Central memory CD8-positive, alpha-beta T cell (primary cell): ENCODE measurements at regions not wholly inside any gene's neighbourhood (a gene's known extent, or its start where the extent isn't known, plus 50 kb on each side); places are given as distances from the start of the nearest gene placed in this dataset.
"Not testable (repeated sequence)": the region's sequence is repeated elsewhere in the genome, so short reads cannot be mapped to it uniquely, and the experiment has no call there.

Source experiments
- ATAC-seq: fragments of 150-1000 bp; cut with Tn5 transposase; replicated peaks from 2 replicates; pipeline ENCODE4 v1.10.0; 2022; ENCODE audit warnings: mild to moderate bottlenecking, moderate FRiP score, moderate number of reproducible peaks; ENCODE audit not compliant: poor library complexity, severe bottlenecking; ENCODE audit errors: extremely low read depth
- DNase-seq, 2 donors: peaks; one replicate each; pipeline ENCODE4 v3.0.0; 2021; ENCODE audit warnings: low spot score in 2 of 2
- H3K27ac Mint-ChIP-seq: one replicate; pipeline ENCODE4 v1.8.0; 2022; ENCODE audit warnings: low read depth, mild to moderate bottlenecking, moderate library complexity, mixed read lengths
- H3K27me3 Mint-ChIP-seq: one replicate; pipeline ENCODE4 v1.8.0; 2022; ENCODE audit warnings: mixed read lengths
- H3K36me3 Mint-ChIP-seq: one replicate; pipeline ENCODE4 v1.8.0; 2022; ENCODE audit warnings: mild to moderate bottlenecking, moderate library complexity, mixed read lengths; ENCODE audit not compliant: insufficient read depth
- H3K4me1 Mint-ChIP-seq: one replicate; pipeline ENCODE4 v1.8.0; 2022; ENCODE audit warnings: mixed read lengths
- H3K4me3 Mint-ChIP-seq: one replicate; pipeline ENCODE4 v1.8.0; 2022; ENCODE audit warnings: mild to moderate bottlenecking, moderate library complexity, mixed read lengths
- H3K9me3 Mint-ChIP-seq: one replicate; pipeline ENCODE4 v1.8.0; 2022; ENCODE audit warnings: mixed read lengths

- DNase-seq (no peak), ATAC-seq (no peak)
- H3K4me3 Mint-ChIP-seq, result no peak overlapping the region
- H3K27me3 Mint-ChIP-seq, result no peaks in the 10 kb centered on the region
- H3K4me1 Mint-ChIP-seq, result no peaks in the 10 kb centered on the region
- H3K27ac Mint-ChIP-seq, result no peak overlapping the region
- H3K36me3 Mint-ChIP-seq, result no peaks in the 10 kb centered on the region
- peaks cover 41% of the 10 kb centered on the region for H3K9me3 Mint-ChIP-seq
These were observed 1561.0 kb upstream of the RAG2 start for GRCh38 chr11:38159038-38159437.

- Mint-ChIP-seq H3K4me3 (no peak overlapping the region), H3K27ac (no peak overlapping the region)
- ATAC-seq, result no peak
These were observed 1558.6 kb upstream of the RAG2 start for GRCh38 chr11:38156495-38157146.

GRCh38 chr11:38155856-38156255, 1557.8 kb upstream of the RAG2 start:
- no peak overlapping the region for H3K27ac Mint-ChIP-seq
- no peak for ATAC-seq
- no peaks in the 10 kb centered on the region for H3K27me3 Mint-ChIP-seq
- DNase-seq, result no peak
- peaks cover 26% of the 10 kb centered on the region for H3K9me3 Mint-ChIP-seq
- H3K36me3 Mint-ChIP-seq, result no peaks in the 10 kb centered on the region
- no peak overlapping the region for H3K4me3 Mint-ChIP-seq
- no peaks in the 10 kb centered on the region for H3K4me1 Mint-ChIP-seq

More at GRCh38 chr11:38156495-38157146, 1558.6 kb upstream of the RAG2 start:
- Mint-ChIP-seq H3K36me3 (no peaks in the 10 kb centered on the region), H3K27me3 (no peaks in the 10 kb centered on the region), H3K4me1 (no peaks in the 10 kb centered on the region), H3K9me3 (peaks cover 26% of the 10 kb centered on the region)
- no peak for DNase-seq

- Mint-ChIP-seq H3K27me3 (no peaks in the 10 kb centered on the region), H3K4me3 (no peak overlapping the region), H3K4me1 (no peaks in the 10 kb centered on the region), H3K27ac (no peak overlapping the region), H3K9me3 (peaks cover 20% of the 10 kb centered on the region), H3K36me3 (no peaks in the 10 kb centered on the region)
- DNase-seq, result no peak
- no peak for ATAC-seq
These were observed 1555.9 kb upstream of the RAG2 start for GRCh38 chr11:38153985-38154384.

- ATAC-seq (no peak), DNase-seq (no peak)
- no peaks in the 10 kb centered on the region for H3K27me3 Mint-ChIP-seq
- no peak overlapping the region for H3K4me3 Mint-ChIP-seq
- H3K4me1 Mint-ChIP-seq, result no peaks in the 10 kb centered on the region
- H3K27ac Mint-ChIP-seq, result no peak overlapping the region
- peaks cover 17% of the 10 kb centered on the region for H3K9me3 Mint-ChIP-seq
- no peaks in the 10 kb centered on the region for H3K36me3 Mint-ChIP-seq
These were observed 1545.8 kb upstream of the RAG2 start for GRCh38 chr11:38143852-38144251.

- Mint-ChIP-seq H3K36me3 (no peaks in the 10 kb centered on the region), H3K27ac (no peak overlapping the region), H3K27me3 (no peaks in the 10 kb centered on the region), H3K4me1 (no peaks in the 10 kb centered on the region), H3K4me3 (no peak overlapping the region), H3K9me3 (peaks cover 15% of the 10 kb centered on the region)
- DNase-seq, result no peak
- no peak for ATAC-seq
These were observed 1540.9 kb upstream of the RAG2 start for GRCh38 chr11:38138972-38139371.

- H3K27ac Mint-ChIP-seq, result no peak overlapping the region
These were observed 1538.9 kb upstream of the RAG2 start for GRCh38 chr11:38136887-38137286.

GRCh38 chr11:38131535-38131934, 1533.5 kb upstream of the RAG2 start:
- Mint-ChIP-seq H3K4me1 (no peaks in the 10 kb centered on the region), H3K4me3 (no peak overlapping the region), H3K27me3 (no peaks in the 10 kb centered on the region), H3K36me3 (no peaks in the 10 kb centered on the region), H3K9me3 (peaks cover 13% of the 10 kb centered on the region), H3K27ac (no peak overlapping the region)
- no peak for DNase-seq
- no peak for ATAC-seq

More at GRCh38 chr11:38136887-38137286, 1538.9 kb upstream of the RAG2 start:
- no peaks in the 10 kb centered on the region for H3K4me1 Mint-ChIP-seq
- peaks cover 15% of the 10 kb centered on the region for H3K9me3 Mint-ChIP-seq
- no peaks in the 10 kb centered on the region for H3K36me3 Mint-ChIP-seq
- no peak overlapping the region for H3K4me3 Mint-ChIP-seq
- DNase-seq (no peak), ATAC-seq (no peak)
- no peaks in the 10 kb centered on the region for H3K27me3 Mint-ChIP-seq

- no peak overlapping the region for H3K4me3 Mint-ChIP-seq
- peaks cover 13% of the 10 kb centered on the region for H3K9me3 Mint-ChIP-seq
- no peaks in the 10 kb centered on the region for H3K4me1 Mint-ChIP-seq
- H3K36me3 Mint-ChIP-seq, result no peaks in the 10 kb centered on the region
- DNase-seq (no peak), ATAC-seq (no peak)
- H3K27ac Mint-ChIP-seq, result no peak overlapping the region
- H3K27me3 Mint-ChIP-seq, result no peaks in the 10 kb centered on the region
These were observed 1532.9 kb upstream of the RAG2 start for GRCh38 chr11:38130976-38131375.

GRCh38 chr11:38130514-38130913, 1532.5 kb upstream of the RAG2 start:
- Mint-ChIP-seq H3K27me3 (no peaks in the 10 kb centered on the region), H3K4me3 (no peak overlapping the region), H3K4me1 (no peaks in the 10 kb centered on the region), H3K27ac (no peak overlapping the region), H3K36me3 (no peaks in the 10 kb centered on the region), H3K9me3 (peaks cover 13% of the 10 kb centered on the region)
- no peak for ATAC-seq
- no peak for DNase-seq

GRCh38 chr11:38123673-38124072, 1525.6 kb upstream of the RAG2 start:
- Mint-ChIP-seq H3K9me3 (peaks cover 31% of the 10 kb centered on the region), H3K27me3 (no peaks in the 10 kb centered on the region), H3K4me3 (no peak overlapping the region), H3K4me1 (no peaks in the 10 kb centered on the region), H3K36me3 (no peaks in the 10 kb centered on the region), H3K27ac (no peak overlapping the region)
- ATAC-seq (no peak), DNase-seq (no peak)

GRCh38 chr11:38116616-38117015, 1518.6 kb upstream of the RAG2 start:
- not testable (repeated sequence) for H3K4me3 Mint-ChIP-seq, H3K27me3 Mint-ChIP-seq, H3K4me1 Mint-ChIP-seq, H3K36me3 Mint-ChIP-seq, ATAC-seq, DNase-seq, H3K27ac Mint-ChIP-seq
- peaks cover 32% of the 10 kb centered on the region for H3K9me3 Mint-ChIP-seq

- H3K27ac Mint-ChIP-seq, H3K4me3 Mint-ChIP-seq, H3K36me3 Mint-ChIP-seq, H3K27me3 Mint-ChIP-seq, ATAC-seq, H3K4me1 Mint-ChIP-seq, DNase-seq: not testable (repeated sequence)
- H3K9me3 Mint-ChIP-seq, result peaks cover 34% of the 10 kb centered on the region
These were observed 1517.3 kb upstream of the RAG2 start for GRCh38 chr11:38115381-38115780.
